ENCODE measurements at regions not wholly inside any gene's neighbourhood (a gene's known extent, or its start where the extent isn't known, plus 50 kb on each side); places are given as distances from the start of the nearest gene placed in this dataset.

- TF ChIP-seq EZH2phosphoT487 (IDR thresholded peaks at IDR 0.05; ENCODE audit: borderline replicate concordance, low read depth, low read length) (no peak), CTCF (conservative IDR thresholded peaks at IDR 0.05; ENCODE audit: low read length) (no peak)
Observed at GRCh38 chr11:30113326-30113898, 96.6 kb upstream of the KCNA4 start.

Data from OCI-LY7 (cell line).